ENCODE measurements at regions not wholly inside any gene's neighbourhood (a gene's known extent, or its start where the extent isn't known, plus 50 kb on each side); places are given as distances from the start of the nearest gene placed in this dataset.

- TF ChIP-seq, protein P1, sequence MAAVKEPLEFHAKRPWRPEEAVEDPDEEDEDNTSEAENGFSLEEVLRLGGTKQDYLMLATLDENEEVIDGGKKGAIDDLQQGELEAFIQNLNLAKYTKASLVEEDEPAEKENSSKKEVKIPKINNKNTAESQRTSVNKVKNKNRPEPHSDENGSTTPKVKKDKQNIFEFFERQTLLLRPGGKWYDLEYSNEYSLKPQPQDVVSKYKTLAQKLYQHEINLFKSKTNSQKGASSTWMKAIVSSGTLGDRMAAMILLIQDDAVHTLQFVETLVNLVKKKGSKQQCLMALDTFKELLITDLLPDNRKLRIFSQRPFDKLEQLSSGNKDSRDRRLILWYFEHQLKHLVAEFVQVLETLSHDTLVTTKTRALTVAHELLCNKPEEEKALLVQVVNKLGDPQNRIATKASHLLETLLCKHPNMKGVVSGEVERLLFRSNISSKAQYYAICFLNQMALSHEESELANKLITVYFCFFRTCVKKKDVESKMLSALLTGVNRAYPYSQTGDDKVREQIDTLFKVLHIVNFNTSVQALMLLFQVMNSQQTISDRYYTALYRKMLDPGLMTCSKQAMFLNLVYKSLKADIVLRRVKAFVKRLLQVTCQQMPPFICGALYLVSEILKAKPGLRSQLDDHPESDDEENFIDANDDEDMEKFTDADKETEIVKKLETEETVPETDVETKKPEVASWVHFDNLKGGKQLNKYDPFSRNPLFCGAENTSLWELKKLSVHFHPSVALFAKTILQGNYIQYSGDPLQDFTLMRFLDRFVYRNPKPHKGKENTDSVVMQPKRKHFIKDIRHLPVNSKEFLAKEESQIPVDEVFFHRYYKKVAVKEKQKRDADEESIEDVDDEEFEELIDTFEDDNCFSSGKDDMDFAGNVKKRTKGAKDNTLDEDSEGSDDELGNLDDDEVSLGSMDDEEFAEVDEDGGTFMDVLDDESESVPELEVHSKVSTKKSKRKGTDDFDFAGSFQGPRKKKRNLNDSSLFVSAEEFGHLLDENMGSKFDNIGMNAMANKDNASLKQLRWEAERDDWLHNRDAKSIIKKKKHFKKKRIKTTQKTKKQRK (IDR thresholded peaks at IDR 0.05; ENCODE audit: low read depth, low read length) = no peak
- TF ChIP-seq TAF1 (IDR thresholded peaks at IDR 0.05; ENCODE audit: borderline replicate concordance, low read depth, low read length) = no peak
- no peak for TF ChIP-seq CBX3 (IDR thresholded peaks at IDR 0.05; ENCODE audit: borderline replicate concordance, low read depth)
- TF ChIP-seq E4F1 (IDR thresholded peaks at IDR 0.05; ENCODE audit: borderline replicate concordance, partially characterized antibody) = no peak
- no peak for TF ChIP-seq SMARCA5 (IDR thresholded peaks at IDR 0.05)
- TF ChIP-seq, protein P2, sequence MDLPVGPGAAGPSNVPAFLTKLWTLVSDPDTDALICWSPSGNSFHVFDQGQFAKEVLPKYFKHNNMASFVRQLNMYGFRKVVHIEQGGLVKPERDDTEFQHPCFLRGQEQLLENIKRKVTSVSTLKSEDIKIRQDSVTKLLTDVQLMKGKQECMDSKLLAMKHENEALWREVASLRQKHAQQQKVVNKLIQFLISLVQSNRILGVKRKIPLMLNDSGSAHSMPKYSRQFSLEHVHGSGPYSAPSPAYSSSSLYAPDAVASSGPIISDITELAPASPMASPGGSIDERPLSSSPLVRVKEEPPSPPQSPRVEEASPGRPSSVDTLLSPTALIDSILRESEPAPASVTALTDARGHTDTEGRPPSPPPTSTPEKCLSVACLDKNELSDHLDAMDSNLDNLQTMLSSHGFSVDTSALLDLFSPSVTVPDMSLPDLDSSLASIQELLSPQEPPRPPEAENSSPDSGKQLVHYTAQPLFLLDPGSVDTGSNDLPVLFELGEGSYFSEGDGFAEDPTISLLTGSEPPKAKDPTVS (IDR thresholded peaks at IDR 0.05; ENCODE audit: low read depth, low read length) = no peak
- TF ChIP-seq SUZ12 (IDR thresholded peaks at IDR 0.05; ENCODE audit: unreplicated experiment) = no peak
- no peak for TF ChIP-seq NR2F1 (conservative IDR thresholded peaks at IDR 0.05)
These were observed 1574.7 kb downstream of the STIM2 start (continued) for GRCh38 chr4:28435314-28435713.

All from GM12878 (cell line).